ENCODE measurements at regions not wholly inside any gene's neighbourhood (a gene's known extent, or its start where the extent isn't known, plus 50 kb on each side); places are given as distances from the start of the nearest gene placed in this dataset.

- TF ChIP-seq CTCF (IDR thresholded peaks at IDR 0.05; ENCODE audit: low read length), result no peak
- no peak for TF ChIP-seq EZH2 (optimal IDR thresholded peaks at IDR 0.05; ENCODE audit: low read depth, low read length)
These were observed 280.4 kb downstream of the ALDH8A1 start for GRCh38 chr6:134669485-134669884.
